A549 (cell line): ENCODE measurements at regions not wholly inside any gene's neighbourhood (a gene's known extent, or its start where the extent isn't known, plus 50 kb on each side); places are given as distances from the start of the nearest gene placed in this dataset.

ENCODE experiments used
- ATAC-seq, 2 experiments: fragments of 200-7000 bp in 1 of 2; fragments of >200 bp in 1 of 2; cut with Nextera tagmentation in 1 of 2; cut with Tn5 transposase in 1 of 2; 3 replicates each; pipeline versions ENCODE4 v1.8.0 to v1.9.1; 2018 to 2020; ENCODE audit warnings: mild to moderate bottlenecking in 1 of 2, moderate library complexity in 1 of 2
- CTCF ChIA-PET: fragments of 300-600 bp; sonication (Branson Sonifier 250); formaldehyde crosslinking; extraction: SDS; loops from one replicate; lab custom pipeline; 2021; ENCODE audit warnings: antibody characterized with exemption, inconsistent platforms; lab: Yijun Ruan, JAX
- POLR2A ChIA-PET: fragments of 350-600 bp; formaldehyde crosslinking; extraction: SDS; loops from one replicate; lab custom pipeline; 2021; ENCODE audit warnings: antibody characterized with exemption, inconsistent platforms; lab: Yijun Ruan, JAX
- DNase-seq, 2 experiments: peaks; one replicate each; pipeline versions ENCODE4 v3.0.0 to v3.0.0-alpha.2; 2011 to 2016; ENCODE audit warnings: low read depth in 1 of 2, low spot score in 1 of 2
- FAIRE-seq: peaks from 2 replicates; lab custom pipeline; 2011; peaks lifted over from hg19 to GRCh38; lab: Jason Lieb, UNC
- H3K27ac ChIP-seq, 2 experiments: fragments of >200 bp; sonication (Bioruptor Twin); formaldehyde crosslinking; 3 replicates each; pipeline ENCODE4 v1.5.1; 2016 to 2017
- H3K4me1 ChIP-seq: fragments of >200 bp; sonication (Bioruptor Twin); formaldehyde crosslinking; 3 replicates; pipeline ENCODE4 v1.6.1; 2016
- H3K4me2 ChIP-seq: fragments of >200 bp; sonication (Bioruptor Twin); formaldehyde crosslinking; 3 replicates; pipeline ENCODE4 v1.6.1; 2016
- H3K4me3 ChIP-seq: fragments of >200 bp; sonication (Bioruptor Twin); formaldehyde crosslinking; 3 replicates; pipeline ENCODE4 v1.5.1; 2016
- H3K9me3 ChIP-seq: fragments of >200 bp; sonication (Bioruptor Twin); formaldehyde crosslinking; 3 replicates; pipeline ENCODE4 v1.6.1; 2016
- ATOH8 ChIP-seq: fragments of 250-450 bp; sonication (Bioruptor Pico); IDR thresholded peaks from 2 replicates; pipeline ENCODE4 v1.5.0; 2020; ENCODE audit warnings: low read depth, mild to moderate bottlenecking, moderate library complexity
- BHLHE40 ChIP-seq: IDR thresholded peaks from 2 replicates; pipeline ENCODE4 v1.6.1; 2012; ENCODE audit warnings: low read depth, low read length, inconsistent platforms
- CBX2 ChIP-seq: fragments of 200-600 bp; sonication (generic); IDR thresholded peaks from 2 replicates; pipeline ENCODE4 v1.6.1; 2016; ENCODE audit warnings: low read depth, mild to moderate bottlenecking, borderline replicate concordance
- CBX8 ChIP-seq: fragments of 200-600 bp; sonication (generic); IDR thresholded peaks from 2 replicates; pipeline ENCODE4 v1.6.1; 2016
- CEBPB ChIP-seq, 2 experiments: fragments of >200 bp in 1 of 2; sonication (Bioruptor Twin) in 1 of 2; formaldehyde crosslinking in 1 of 2; IDR thresholded peaks; 2 replicates each; pipeline ENCODE4 v1.6.1; 2012 to 2016
- CTCF ChIP-seq: fragments of >200 bp; sonication (Bioruptor Twin); formaldehyde crosslinking; IDR thresholded peaks from 3 replicates; pipeline ENCODE4 v1.5.1; 2016
- EHF ChIP-seq: fragments of 250-450 bp; sonication (Bioruptor Pico); IDR thresholded peaks from 2 replicates; pipeline ENCODE4 v1.5.0; 2020; ENCODE audit warnings: mild to moderate bottlenecking
- EHMT2 ChIP-seq: fragments of 200-600 bp; sonication (generic); IDR thresholded peaks from 2 replicates; pipeline ENCODE4 v1.6.1; 2016; ENCODE audit warnings: antibody characterized with exemption, low read depth, mild to moderate bottlenecking, moderate library complexity
- ELK1 ChIP-seq: fragments of 150-350 bp; IDR thresholded peaks from 2 replicates; pipeline ENCODE4 v1.6.1; 2014; ENCODE audit warnings: low read depth, mild to moderate bottlenecking, low read length
- EP300 ChIP-seq, 2 experiments: fragments of >200 bp; sonication (Bioruptor Twin); formaldehyde crosslinking; IDR thresholded peaks; 2 replicates in 1 of 2; 3 replicates in 1 of 2; pipeline ENCODE4 v1.6.1; 2016 to 2017
- FOSL2 ChIP-seq, 2 experiments: fragments of 450-650 bp in 1 of 2; fragments of >200 bp in 1 of 2; sonication (Bioruptor Twin) in 1 of 2; formaldehyde crosslinking; IDR thresholded peaks; 2 replicates each; pipeline versions ENCODE4 v1.5.0 to v1.6.1; 2016 to 2020; ENCODE audit warnings: mild to moderate bottlenecking in 1 of 2, moderate library complexity in 1 of 2
- GATA3 ChIP-seq: IDR thresholded peaks from 2 replicates; pipeline ENCODE4 v1.6.1; 2012; ENCODE audit warnings: borderline replicate concordance
- HEYL ChIP-seq: fragments of 250-450 bp; sonication (Bioruptor Pico); IDR thresholded peaks from 2 replicates; pipeline ENCODE4 v1.8.0; 2021; ENCODE audit warnings: mild to moderate bottlenecking, moderate library complexity
- JUN ChIP-seq, 2 experiments: fragments of >200 bp; sonication (Bioruptor Twin); formaldehyde crosslinking; IDR thresholded peaks; 2 replicates in 1 of 2; 3 replicates in 1 of 2; pipeline ENCODE4 v1.6.1; 2016 to 2017
- KDM1A ChIP-seq: fragments of 200-600 bp; sonication (generic); IDR thresholded peaks from 2 replicates; pipeline ENCODE4 v1.6.1; 2016; ENCODE audit warnings: low read depth, mild to moderate bottlenecking
- MAFK ChIP-seq: fragments of 450-650 bp; IDR thresholded peaks from 2 replicates; pipeline ENCODE4 v1.6.1; 2014; ENCODE audit not compliant: partially characterized antibody
- MYC ChIP-seq: IDR thresholded peaks from 2 replicates; pipeline ENCODE4 v1.6.1; 2012; ENCODE audit warnings: mild to moderate bottlenecking, inconsistent platforms, low read length, improper control_type of control experiment, borderline replicate concordance
- NPAS2 ChIP-seq: fragments of 250-450 bp; sonication (Bioruptor Pico); IDR thresholded peaks from 2 replicates; pipeline ENCODE4 v1.8.0; 2022; ENCODE audit warnings: mild to moderate bottlenecking, moderate library complexity, borderline replicate concordance
- NR3C1 ChIP-seq: fragments of >200 bp; sonication (Bioruptor Twin); formaldehyde crosslinking; IDR thresholded peaks from 3 replicates; pipeline ENCODE4 v1.6.1; 2017
- POLR2A ChIP-seq: IDR thresholded peaks from 2 replicates; pipeline ENCODE4 v1.6.1; 2012; ENCODE audit warnings: mild to moderate bottlenecking, low read length
- POLR2AphosphoS2 ChIP-seq: conservative IDR thresholded peaks from 2 replicates; pipeline ENCODE4 v1.6.1; 2012; ENCODE audit warnings: low read length, improper control_type of control experiment, inconsistent platforms
- RARB ChIP-seq: fragments of 250-450 bp; sonication (Bioruptor Pico); IDR thresholded peaks from 2 replicates; pipeline ENCODE4 v1.8.0; 2021; ENCODE audit warnings: mild to moderate bottlenecking, moderate library complexity
- RFX5 ChIP-seq: fragments of 450-650 bp; IDR thresholded peaks from 2 replicates; pipeline ENCODE4 v1.7.1; 2014; ENCODE audit warnings: antibody characterized with exemption, mild to moderate bottlenecking, moderate library complexity
- SMC3 ChIP-seq: fragments of >200 bp; sonication (Bioruptor Twin); formaldehyde crosslinking; IDR thresholded peaks from 3 replicates; pipeline ENCODE4 v1.6.1; 2018; ENCODE audit warnings: inconsistent platforms
- TP53 ChIP-seq: fragments of 250-450 bp; sonication (Bioruptor Pico); IDR thresholded peaks from 2 replicates; pipeline ENCODE4 v1.5.0; 2021; ENCODE audit warnings: mild to moderate bottlenecking, moderate library complexity
- ZSCAN20 ChIP-seq: fragments of 250-450 bp; sonication (Bioruptor Pico); IDR thresholded peaks from 2 replicates; pipeline ENCODE4 v1.8.0; 2022; ENCODE audit warnings: mild to moderate bottlenecking, moderate library complexity
- WGBS: methylation state at CpG from one replicate; pipeline ENCODE4 v1.1.6; 2017; ENCODE audit errors: missing lambda C conversion rate; 5-methylcytosine and 5-hydroxymethylcytosine counted together

GRCh38 chr12:66746489-66747201, 67.8 kb upstream of the GRIP1 start:
- no peak for ATAC-seq
- CTCF ChIA-PET = no interaction called here

GRCh38 chr12:66751432-66752113, 72.7 kb upstream of the GRIP1 start:
- POLR2A ChIA-PET = no interaction called here
- CTCF ChIA-PET = interaction anchor here (0.7 to 1.5 kb wide), 2 partner anchors 25 to 58 kb away, joined by 3 to 4 read pairs; no protein-coding TSS in a partner anchor
- no peaks in the 10 kb centered on the region for H3K4me1 ChIP-seq
- H3K4me3 ChIP-seq = no peak overlapping the region
- no peak for TF ChIP-seq BHLHE40
- TF ChIP-seq ELK1 = no peak
- TF ChIP-seq NPAS2 (CRISPR knock-in tag) = no peak
- no peak for TF ChIP-seq MAFK
- TF ChIP-seq ATOH8 (CRISPR knock-in tag) = no peak
- TF ChIP-seq SMC3 = no peak
- no peak for TF ChIP-seq EP300 (IDR thresholded peaks at IDR 0.05)
- TF ChIP-seq, all 56 proteins: peak for 0
- Histone ChIP-seq H3K27ac (no peak overlapping the region), H3K4me2 (no peak overlapping the region), H3K9me3 (no peaks in the 10 kb centered on the region)
- 17% methylated on average over 1 of the region's 1 CpG for WGBS
- ATAC-seq (no peak), FAIRE-seq (no peak), DNase-seq (no peak)

More at GRCh38 chr12:66746489-66747201, 67.8 kb upstream of the GRIP1 start:
- TF ChIP-seq CEBPB (IDR thresholded peaks at IDR 0.05) (no peak), FOSL2 (IDR thresholded peaks at IDR 0.05) (no peak), FOSL2 (CRISPR knock-in tag; IDR thresholded peaks at IDR 0.05) (no peak), POLR2AphosphoS2 (no peak), RFX5 (no peak), KDM1A (no peak), GATA3 (no peak)
- DNase-seq (no peak), FAIRE-seq (no peak)
- Histone ChIP-seq H3K4me2 (no peak overlapping the region), H3K4me1 (no peaks in the 10 kb centered on the region), H3K4me3 (no peak overlapping the region), H3K27ac (no peak overlapping the region), H3K9me3 (no peaks in the 10 kb centered on the region)
- WGBS = 0% methylated on average over 1 of the region's 1 CpG
- POLR2A ChIA-PET = interaction anchor here (0.6 kb wide), 1 partner anchor 14 kb away, joined by 3 read pairs; no protein-coding TSS in a partner anchor

- no peak for TF ChIP-seq FOSL2 (IDR thresholded peaks at IDR 0.05)
- TF ChIP-seq FOSL2 (CRISPR knock-in tag; IDR thresholded peaks at IDR 0.05) = no peak
- no peak for TF ChIP-seq TP53
- no peak for TF ChIP-seq NR3C1
- TF ChIP-seq MYC = no peak
- TF ChIP-seq EHMT2 = no peak
- TF ChIP-seq JUN (IDR thresholded peaks at IDR 0.05) = no peak
- TF ChIP-seq CBX8 = no peak
- no peak for TF ChIP-seq HEYL
- TF ChIP-seq ZSCAN20 (CRISPR knock-in tag) = no peak
- TF ChIP-seq POLR2AphosphoS2 = no peak
- no peak for TF ChIP-seq ELK1
- TF ChIP-seq RARB (CRISPR knock-in tag) = no peak
- no peak for TF ChIP-seq CBX2
- no peak for TF ChIP-seq POLR2A
- no peak for TF ChIP-seq EHF
- no peak for TF ChIP-seq CTCF
- Histone ChIP-seq H3K4me2 (no peak overlapping the region), H3K9me3 (no peaks in the 10 kb centered on the region), H3K4me3 (no peak overlapping the region), H3K27ac (no peak overlapping the region), H3K4me1 (no peaks in the 10 kb centered on the region)
- ATAC-seq (no peak), DNase-seq (no peak), FAIRE-seq (no peak)
- 44% methylated on average over 1 of the region's 1 CpG for WGBS
- CTCF ChIA-PET = no interaction called here
- POLR2A ChIA-PET = no interaction called here
These were observed 74.9 kb upstream of the GRIP1 start for GRCh38 chr12:66753810-66754209.
